ENCODE measurements at regions not wholly inside any gene's neighbourhood (a gene's known extent, or its start where the extent isn't known, plus 50 kb on each side); places are given as distances from the start of the nearest gene placed in this dataset.

- no peak for DNase-seq (ENCODE audit: low spot score)
Observed at GRCh38 chr9:78806492-78807160, 509.7 kb downstream of the PSAT1 start.

- DNase-seq (ENCODE audit: low spot score): no peak
Observed at GRCh38 chr9:78807286-78807685, 510.4 kb downstream of the PSAT1 start.

- DNase-seq (ENCODE audit: low spot score): no peak
Observed at GRCh38 chr9:78808048-78808447, 511.1 kb downstream of the PSAT1 start.

GRCh38 chr9:78811622-78812276 lies 514.8 kb downstream of the PSAT1 start:
- no peak for DNase-seq (ENCODE audit: low spot score)

- no peak for DNase-seq (ENCODE audit: low spot score)
Observed at GRCh38 chr9:78812665-78813064, 515.7 kb downstream of the PSAT1 start.

GRCh38 chr9:78813602-78814180 lies 516.8 kb downstream of the PSAT1 start:
- no peak for DNase-seq (ENCODE audit: low spot score)

GRCh38 chr9:78821126-78821822 lies 524.3 kb downstream of the PSAT1 start:
- DNase-seq (ENCODE audit: low spot score): peak; percentile 30

- DNase-seq (ENCODE audit: low spot score): no peak
Observed at GRCh38 chr9:78826527-78826926, 529.6 kb downstream of the PSAT1 start.

DNA sequence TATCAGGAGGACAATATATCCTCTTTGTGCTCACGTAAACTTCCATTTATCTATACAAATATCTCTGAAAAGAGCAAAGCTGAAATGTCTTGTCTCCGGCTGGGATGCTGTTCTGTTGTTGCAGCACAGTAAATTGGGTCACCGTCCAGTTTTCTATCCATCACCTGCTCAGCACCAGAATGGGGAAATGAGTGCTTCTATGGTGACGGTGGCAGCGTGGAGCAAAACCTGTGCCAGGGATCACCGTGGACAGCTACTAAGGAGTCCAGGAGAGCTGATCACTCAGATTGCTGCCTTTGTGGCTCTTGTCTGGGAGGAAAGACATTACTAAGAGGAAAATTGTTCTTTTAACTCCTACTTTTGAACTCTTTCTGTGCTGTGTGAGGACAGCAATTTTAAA lies 531.6 kb downstream of the PSAT1 start:
- no peak for DNase-seq (ENCODE audit: low spot score)

DNA sequence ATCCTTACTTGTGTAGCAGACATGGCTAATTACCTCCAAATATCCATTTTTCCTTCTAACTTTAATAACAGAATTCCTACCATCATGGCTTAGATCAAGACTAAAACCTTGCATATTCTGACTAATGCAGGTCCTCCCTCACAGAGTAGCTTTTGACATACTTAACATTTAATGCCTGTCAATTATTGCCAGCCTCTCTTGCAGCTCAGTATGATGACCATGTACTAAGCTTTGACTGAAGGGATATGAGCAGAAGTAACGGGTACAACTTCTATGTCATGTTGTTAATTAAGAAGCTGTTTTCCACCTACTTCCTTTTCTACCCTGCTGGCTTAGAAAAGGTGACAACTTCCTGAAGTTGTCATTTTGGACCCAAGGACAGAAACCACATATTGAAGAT lies 533.4 kb downstream of the PSAT1 start:
- DNase-seq (ENCODE audit: low spot score): no peak

DNA sequence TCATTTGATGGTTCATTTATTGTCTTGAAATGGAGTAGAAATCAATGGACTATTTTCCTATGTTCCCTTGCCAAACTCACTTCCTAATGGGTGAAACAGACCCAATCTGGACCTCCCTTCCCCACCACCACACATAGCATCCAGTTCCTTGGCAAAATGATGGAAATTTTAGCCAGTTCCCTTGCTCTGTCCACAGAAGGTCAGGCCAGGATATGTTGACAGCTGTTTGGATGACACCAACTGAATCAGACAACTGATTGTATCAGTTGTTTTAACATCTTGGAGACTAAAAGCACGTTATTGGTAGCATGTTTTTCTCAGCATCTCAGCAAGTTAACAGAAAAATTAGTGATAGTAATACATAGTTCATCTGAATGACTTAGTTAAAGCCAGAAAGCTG lies 534.8 kb downstream of the PSAT1 start:
- no peak for DNase-seq (ENCODE audit: low spot score)

- no peak for DNase-seq (ENCODE audit: low spot score)
Observed at GRCh38 chr9:78835928-78836450, 539.1 kb downstream of the PSAT1 start.

DNA sequence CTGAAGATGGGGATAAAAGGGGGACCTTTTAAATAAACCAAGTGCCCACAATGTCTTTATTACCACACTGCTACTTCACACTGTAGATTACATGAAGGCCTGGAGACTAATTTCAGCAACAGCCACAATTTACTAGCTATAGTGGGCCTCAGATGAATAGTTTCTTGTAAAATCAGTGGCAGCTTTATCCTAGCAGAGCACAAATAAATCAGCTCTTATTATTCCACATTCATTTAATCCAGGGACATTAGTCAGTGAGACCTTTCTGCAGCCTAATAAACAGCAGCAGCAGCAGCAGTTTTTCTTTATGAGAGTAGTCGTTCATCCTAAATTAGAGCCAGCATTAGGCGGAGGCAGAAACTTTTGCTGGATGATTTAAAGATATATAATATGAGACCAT lies 542.3 kb downstream of the PSAT1 start:
- DNase-seq (ENCODE audit: low spot score): no peak

DNA sequence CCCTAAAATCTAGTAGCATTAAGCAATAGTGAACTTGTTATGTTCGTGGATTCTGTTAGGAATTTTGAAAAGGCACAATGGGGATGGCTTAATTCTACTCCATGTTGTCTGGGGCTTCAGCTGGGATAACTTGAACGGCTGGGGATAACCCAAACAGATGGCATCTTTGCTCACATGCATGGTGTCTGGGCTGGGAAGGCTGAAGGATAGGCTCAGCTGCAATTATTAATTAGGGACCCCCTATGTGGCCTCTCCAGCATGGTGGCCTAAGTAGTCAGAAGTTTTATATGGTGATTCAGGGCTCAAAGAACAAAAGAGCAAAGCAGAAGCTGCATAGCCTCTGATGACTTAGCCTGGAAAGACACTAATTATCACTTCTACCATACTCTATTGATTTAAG lies 551.1 kb downstream of the PSAT1 start:
- no peak for DNase-seq (ENCODE audit: low spot score)

DNA sequence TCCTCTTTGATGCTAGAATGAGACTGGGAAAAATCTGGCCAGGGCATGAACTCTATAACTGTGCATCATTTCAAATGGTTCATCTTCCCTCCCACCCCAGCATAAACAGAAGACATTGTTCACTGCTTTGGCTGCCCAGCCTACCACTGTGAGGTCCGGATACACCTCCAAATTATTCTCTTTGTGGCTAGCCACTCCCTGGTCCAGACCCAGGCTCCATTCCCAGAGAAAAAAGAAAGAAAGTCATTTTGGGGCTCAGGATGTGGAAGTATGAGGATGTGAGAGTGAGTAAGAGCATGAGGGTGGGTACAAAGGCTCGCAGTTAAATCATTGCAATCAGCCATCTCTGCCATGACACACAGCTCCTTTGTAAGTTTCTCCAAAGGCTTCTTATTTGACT lies 559.2 kb downstream of the PSAT1 start:
- DNase-seq (ENCODE audit: low spot score): no peak

DNA sequence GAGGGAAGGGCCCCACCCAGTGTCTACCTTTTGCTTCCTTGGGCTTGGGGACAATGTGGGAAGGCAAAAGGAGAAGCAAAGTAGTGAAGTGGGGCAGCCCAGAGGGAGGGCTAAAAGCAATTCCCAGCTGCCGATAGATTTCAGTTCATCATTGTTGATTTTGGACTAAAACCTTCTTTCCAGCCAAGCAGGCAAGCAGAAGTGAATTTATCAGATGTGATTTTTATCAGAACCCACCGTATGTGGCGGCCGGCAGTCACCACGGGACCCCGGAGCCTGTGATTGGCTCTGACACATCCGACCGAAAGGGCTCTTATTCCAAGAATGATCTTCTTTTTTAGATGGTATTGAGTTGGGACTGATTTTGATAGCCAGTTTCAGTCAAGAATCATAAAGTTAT lies 559.9 kb downstream of the PSAT1 start:
- no peak for DNase-seq (ENCODE audit: low spot score)

GRCh38 chr9:78857373-78858225 lies 560.7 kb downstream of the PSAT1 start:
- DNase-seq (ENCODE audit: low spot score): no peak

DNA sequence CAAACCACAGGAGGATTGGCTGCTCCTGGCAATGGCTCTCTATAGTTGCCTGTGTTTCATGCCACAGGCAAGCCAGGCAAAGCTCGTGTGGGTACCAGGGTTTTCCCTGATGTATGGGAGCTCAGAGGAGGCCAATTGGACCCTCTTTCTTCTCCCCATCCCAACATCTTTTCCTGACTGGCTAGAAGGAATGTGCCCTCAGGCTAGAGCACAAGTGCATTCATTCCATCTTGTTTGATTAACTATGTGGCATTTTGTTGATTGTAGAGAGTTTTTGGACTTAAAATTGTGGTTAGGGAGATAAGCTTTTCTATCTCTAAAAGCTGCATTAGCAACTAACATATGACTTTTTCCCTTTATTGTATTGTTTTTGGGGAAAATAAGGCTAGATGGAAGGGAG lies 561.3 kb downstream of the PSAT1 start:
- no peak for DNase-seq (ENCODE audit: low spot score)

- DNase-seq (ENCODE audit: low spot score): no peak
Observed at GRCh38 chr9:78860801-78861475, 564.0 kb downstream of the PSAT1 start.

DNA sequence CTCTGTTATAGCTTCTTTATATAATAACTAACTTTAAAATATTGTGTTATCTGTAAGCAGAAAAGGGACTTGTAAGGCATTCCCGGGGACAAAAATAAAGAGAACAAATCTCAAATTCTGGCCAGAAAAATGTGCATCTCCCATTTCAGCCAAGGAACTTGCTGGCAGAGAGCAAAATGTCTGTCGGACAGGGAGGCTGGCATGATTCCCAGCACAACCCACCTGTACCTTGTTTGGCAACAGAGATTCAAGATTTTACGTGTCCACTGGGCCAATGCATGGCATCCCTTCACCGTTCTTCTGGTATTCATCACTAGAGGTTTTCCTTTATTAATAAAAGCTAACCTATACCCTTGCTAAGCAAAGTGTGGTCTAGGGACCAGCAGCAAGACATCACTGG lies 566.6 kb downstream of the PSAT1 start:
- DNase-seq (ENCODE audit: low spot score): no peak

DNA sequence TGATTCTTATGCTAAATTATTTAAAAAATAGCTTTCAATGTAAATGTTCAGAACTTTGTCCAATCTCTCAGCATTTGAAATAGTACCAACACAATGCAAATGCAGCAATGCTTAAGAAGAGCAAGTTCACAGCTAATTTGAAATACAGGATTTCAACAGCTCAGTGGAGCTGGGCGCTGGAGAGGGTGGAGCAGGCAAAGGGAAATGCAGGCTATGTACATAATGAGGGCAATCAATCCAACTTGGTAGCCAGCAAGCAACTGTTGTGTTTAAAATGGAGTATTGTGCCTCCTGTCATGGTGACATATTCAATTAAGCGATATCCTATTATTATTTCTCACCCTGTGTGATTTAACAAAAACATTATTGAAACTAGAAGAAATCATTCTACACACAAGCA lies 568.8 kb downstream of the PSAT1 start:
- DNase-seq (ENCODE audit: low spot score): no peak
